ENCODE measurements at regions not wholly inside any gene's neighbourhood (a gene's known extent, or its start where the extent isn't known, plus 50 kb on each side); places are given as distances from the start of the nearest gene placed in this dataset.

DNA sequence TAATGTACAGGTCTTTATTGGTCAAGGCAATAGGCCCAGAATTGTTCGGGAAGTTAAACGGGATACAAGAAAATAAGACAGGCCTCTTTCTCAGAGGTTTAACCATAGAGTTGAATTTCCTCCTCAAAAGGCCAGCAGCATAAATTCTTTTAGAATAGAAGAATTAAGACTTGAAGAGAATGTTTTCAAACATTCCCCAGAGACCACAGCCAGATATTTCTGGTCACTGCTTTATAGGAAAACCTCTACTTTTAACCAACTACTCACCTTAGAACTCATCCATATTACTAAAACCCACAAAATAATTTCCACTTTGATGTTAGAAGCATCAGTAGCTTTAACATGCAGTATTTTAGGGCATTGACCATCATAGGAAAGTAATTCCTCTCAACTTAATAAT is 317.9 kb downstream of the RAB28 start:
- H3K9me3 ChIP-seq (replicated peaks in 1 of 3), result no peaks in the 10 kb centered on the region
- intact Hi-C loops (cut with DNase I), result no loop called here
- no peak overlapping the region for H3K27ac ChIP-seq
- no peak for DNase-seq
- no peaks in the 10 kb centered on the region for H3K4me1 ChIP-seq (replicated peaks in 1 of 2)
- H3K27me3 ChIP-seq, result no peaks in the 10 kb centered on the region
- WGBS, 4 donors, result 85 to 94% (median 88%) methylated on average over 2 of the region's 2 CpGs
- H3K4me3 ChIP-seq, result no peak overlapping the region
- TF ChIP-seq, protein P1, sequence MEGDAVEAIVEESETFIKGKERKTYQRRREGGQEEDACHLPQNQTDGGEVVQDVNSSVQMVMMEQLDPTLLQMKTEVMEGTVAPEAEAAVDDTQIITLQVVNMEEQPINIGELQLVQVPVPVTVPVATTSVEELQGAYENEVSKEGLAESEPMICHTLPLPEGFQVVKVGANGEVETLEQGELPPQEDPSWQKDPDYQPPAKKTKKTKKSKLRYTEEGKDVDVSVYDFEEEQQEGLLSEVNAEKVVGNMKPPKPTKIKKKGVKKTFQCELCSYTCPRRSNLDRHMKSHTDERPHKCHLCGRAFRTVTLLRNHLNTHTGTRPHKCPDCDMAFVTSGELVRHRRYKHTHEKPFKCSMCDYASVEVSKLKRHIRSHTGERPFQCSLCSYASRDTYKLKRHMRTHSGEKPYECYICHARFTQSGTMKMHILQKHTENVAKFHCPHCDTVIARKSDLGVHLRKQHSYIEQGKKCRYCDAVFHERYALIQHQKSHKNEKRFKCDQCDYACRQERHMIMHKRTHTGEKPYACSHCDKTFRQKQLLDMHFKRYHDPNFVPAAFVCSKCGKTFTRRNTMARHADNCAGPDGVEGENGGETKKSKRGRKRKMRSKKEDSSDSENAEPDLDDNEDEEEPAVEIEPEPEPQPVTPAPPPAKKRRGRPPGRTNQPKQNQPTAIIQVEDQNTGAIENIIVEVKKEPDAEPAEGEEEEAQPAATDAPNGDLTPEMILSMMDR (IDR thresholded peaks at IDR 0.05), result no peak
- no peak for TF ChIP-seq POLR2A (IDR thresholded peaks at IDR 0.05)
- H3K36me3 ChIP-seq (replicated peaks in 1 of 2), result no peaks in the 10 kb centered on the region

DNA sequence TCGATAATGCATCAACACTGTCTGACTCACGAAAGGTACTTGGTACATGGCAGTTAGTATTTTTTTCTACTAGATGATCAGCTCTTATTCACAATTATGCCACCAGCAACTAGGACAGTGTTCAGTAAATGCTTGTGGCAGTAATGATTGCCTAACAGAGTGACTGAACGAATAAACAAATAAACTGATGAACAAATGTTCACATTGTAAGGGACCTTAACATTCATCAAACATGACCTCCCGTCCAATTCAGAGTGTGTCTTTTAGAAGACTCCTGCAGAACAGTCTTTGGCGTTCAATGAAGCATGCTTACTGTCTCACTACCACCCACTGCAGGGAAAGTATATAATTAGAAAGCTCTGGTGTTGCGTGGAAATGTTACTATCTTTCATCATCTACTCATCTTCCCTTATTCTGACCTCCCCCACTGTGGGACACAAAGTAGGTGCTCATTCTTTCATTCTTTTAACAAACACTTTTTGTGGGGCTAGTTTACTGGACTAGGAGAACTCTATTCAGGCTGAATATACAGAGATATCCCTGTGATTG is 319.3 kb downstream of the RAB28 start:
- Histone ChIP-seq H3K4me3 (no peak overlapping the region), H3K27ac (no peak overlapping the region), H3K4me1 (replicated peaks in 1 of 2) (no peaks in the 10 kb centered on the region), H3K9me3 (replicated peaks in 1 of 3) (no peaks in the 10 kb centered on the region), H3K36me3 (replicated peaks in 1 of 2) (no peaks in the 10 kb centered on the region), H3K27me3 (no peaks in the 10 kb centered on the region)
- DNase-seq, result no peak
- WGBS, 4 donors, result 86 to 90% (median 89%) methylated on average over 6 of the region's 6 CpGs
- TF ChIP-seq, protein P1 (IDR thresholded peaks at IDR 0.05), result no peak
- no peak for TF ChIP-seq POLR2A (IDR thresholded peaks at IDR 0.05)
- intact Hi-C loops (cut with DNase I), result no loop called here

DNA sequence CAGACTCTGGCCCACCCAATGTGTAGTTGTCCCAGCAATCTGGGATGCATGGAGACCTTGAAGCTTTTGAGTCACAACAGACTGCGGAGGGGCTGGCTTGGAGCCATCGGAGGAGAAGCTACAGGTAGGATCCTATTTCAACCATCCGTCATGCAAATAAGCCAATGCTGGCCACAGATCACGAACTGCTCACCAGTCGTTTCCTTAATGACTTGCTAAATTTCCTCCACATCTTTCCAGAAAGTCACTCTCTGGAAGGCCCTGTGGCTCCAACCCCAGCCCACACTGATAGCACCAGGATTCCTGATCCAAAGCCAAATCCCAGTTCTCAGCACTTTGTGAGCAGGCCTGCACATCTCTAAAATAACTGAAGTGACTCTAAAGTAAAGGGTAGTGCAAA is 321.3 kb downstream of the RAB28 start:
- no peak overlapping the region for H3K27ac ChIP-seq
- intact Hi-C loops (cut with DNase I), result no loop called here
- DNase-seq, result peak in 3 of 7 donors; percentile 4 to 20 (median 12)
- H3K4me3 ChIP-seq, result no peak overlapping the region
- H3K27me3 ChIP-seq, result no peaks in the 10 kb centered on the region
- TF ChIP-seq, protein P1 (IDR thresholded peaks at IDR 0.05), result no peak
- no peak for TF ChIP-seq POLR2A (IDR thresholded peaks at IDR 0.05)
- 20 to 52% (median 31%) methylated on average over 5 of the region's 5 CpGs for WGBS, 4 donors
- H3K36me3 ChIP-seq (replicated peaks in 1 of 2), result no peaks in the 10 kb centered on the region
- H3K4me1 ChIP-seq (replicated peaks in 1 of 2), result no peaks in the 10 kb centered on the region
- H3K9me3 ChIP-seq (replicated peaks in 1 of 3), result no peaks in the 10 kb centered on the region

DNA sequence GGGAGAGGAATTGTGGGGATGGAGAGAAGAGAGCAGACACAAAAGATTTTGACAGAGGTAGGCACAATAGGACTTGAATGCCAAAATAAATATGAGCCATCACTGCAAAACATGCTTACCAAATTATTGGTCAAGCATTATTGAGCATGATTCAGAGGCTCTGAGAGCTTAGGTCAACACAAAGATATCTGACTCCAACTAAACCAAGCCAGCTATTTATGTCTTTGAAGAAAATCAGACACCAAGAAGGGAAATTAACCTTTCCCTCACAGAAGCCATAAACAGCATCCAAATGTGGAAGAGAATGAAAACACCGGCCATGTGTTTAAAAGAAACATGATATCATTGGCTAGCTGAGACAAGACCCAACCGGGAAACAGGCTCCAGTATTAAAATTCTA is 323.2 kb downstream of the RAB28 start:
- Histone ChIP-seq H3K4me1 (replicated peaks in 1 of 2) (no peaks in the 10 kb centered on the region), H3K4me3 (no peak overlapping the region), H3K9me3 (replicated peaks in 1 of 3) (no peaks in the 10 kb centered on the region), H3K27ac (no peak overlapping the region), H3K36me3 (replicated peaks in 1 of 2) (no peaks in the 10 kb centered on the region), H3K27me3 (no peaks in the 10 kb centered on the region)
- intact Hi-C loops (cut with DNase I), result no loop called here
- no peak for TF ChIP-seq POLR2A (IDR thresholded peaks at IDR 0.05)
- TF ChIP-seq, protein P1 (IDR thresholded peaks at IDR 0.05), result no peak
- 54 to 72% (median 59%) methylated on average over 2 of the region's 2 CpGs for WGBS, 4 donors
- DNase-seq, result no peak
